Cardiac septum (tissue), 1 donor: ENCODE measurements at regions not wholly inside any gene's neighbourhood (a gene's known extent, or its start where the extent isn't known, plus 50 kb on each side); places are given as distances from the start of the nearest gene placed in this dataset.
"Not testable (repeated sequence)": the region's sequence is repeated elsewhere in the genome, so short reads cannot be mapped to it uniquely, and the experiment has no call there.

ENCODE experiments used
- DNase-seq: peaks from one replicate; pipeline ENCODE4 v3.0.0-alpha.2; 2020; ENCODE audit warnings: low spot score
- intact Hi-C: fragments of 100-400 bp; cut with DNase I; formaldehyde crosslinking; loops from one replicate; pipeline ENCODE4 v1.14.0; 2022
- donor health status: DM: no; HTN: no; CAD: no.

- intact Hi-C loops, DNase-seq: not testable (repeated sequence)
Observed at GRCh38 chr21:9015483-9016197, 1505.7 kb upstream of the TPTE start.

- intact Hi-C loops, DNase-seq: not testable (repeated sequence)
Observed at GRCh38 chr21:9017206-9017605, 1504.2 kb upstream of the TPTE start.

GRCh38 chr21:9018731-9019253, 1502.6 kb upstream of the TPTE start:
- DNase-seq, intact Hi-C loops: not testable (repeated sequence)

GRCh38 chr21:9024006-9024767, 1497.2 kb upstream of the TPTE start:
- DNase-seq, intact Hi-C loops: not testable (repeated sequence)

- DNase-seq, intact Hi-C loops: not testable (repeated sequence)
Observed at GRCh38 chr21:9026729-9027416, 1494.5 kb upstream of the TPTE start.

- DNase-seq, intact Hi-C loops: not testable (repeated sequence)
Observed at GRCh38 chr21:9027417-9027800, 1494.0 kb upstream of the TPTE start.

- peak; percentile 78 for DNase-seq
- intact Hi-C loops = not testable (repeated sequence)
Observed at GRCh38 chr21:9028624-9029431, 1492.6 kb upstream of the TPTE start.

- DNase-seq = not testable (repeated sequence)
Observed at GRCh38 chr21:9030141-9030665, 1491.2 kb upstream of the TPTE start.

GRCh38 chr21:9031482-9032374, 1489.7 kb upstream of the TPTE start:
- DNase-seq, intact Hi-C loops: not testable (repeated sequence)

More at GRCh38 chr21:9030141-9030665, 1491.2 kb upstream of the TPTE start:
- intact Hi-C loops = not testable (repeated sequence)

- intact Hi-C loops = not testable (repeated sequence)
Observed at GRCh38 chr21:9032547-9032946, 1488.8 kb upstream of the TPTE start.

GRCh38 chr21:9033295-9033694, 1488.1 kb upstream of the TPTE start:
- intact Hi-C loops = not testable (repeated sequence)
- DNase-seq = peak; percentile 75

More at GRCh38 chr21:9032547-9032946, 1488.8 kb upstream of the TPTE start:
- not testable (repeated sequence) for DNase-seq

GRCh38 chr21:9034491-9035200, 1486.7 kb upstream of the TPTE start:
- intact Hi-C loops, DNase-seq: not testable (repeated sequence)

GRCh38 chr21:9035225-9035624, 1486.2 kb upstream of the TPTE start:
- intact Hi-C loops, DNase-seq: not testable (repeated sequence)

GRCh38 chr21:9035970-9036369, 1485.4 kb upstream of the TPTE start:
- peak; percentile 71 for DNase-seq
- intact Hi-C loops = not testable (repeated sequence)

- DNase-seq, intact Hi-C loops: not testable (repeated sequence)
Observed at GRCh38 chr21:9036966-9037587, 1484.3 kb upstream of the TPTE start.

GRCh38 chr21:9037588-9038544, 1483.5 kb upstream of the TPTE start:
- DNase-seq, intact Hi-C loops: not testable (repeated sequence)
